Body of pancreas (tissue), 4 donors: ENCODE measurements at regions not wholly inside any gene's neighbourhood (a gene's known extent, or its start where the extent isn't known, plus 50 kb on each side); places are given as distances from the start of the nearest gene placed in this dataset.

Source experiments
- CTCF ChIP-seq, 7 experiments: fragments of 450-650 bp in 4 of 7; fragments of 200-600 bp in 3 of 7; sonication (generic) in 3 of 7; IDR thresholded peaks; one replicate each; pipeline ENCODE4 v1.5.1; 2016 to 2019; ENCODE audit warnings: antibody characterized with exemption in 7 of 7
- POLR2A ChIP-seq, 3 donors: fragments of 450-650 bp; IDR thresholded peaks; one replicate each; pipeline ENCODE4 v1.6.1; 2016; ENCODE audit warnings: antibody characterized with exemption in 3 of 3, mild to moderate bottlenecking in 2 of 3

GRCh38 chr3:40714771-40715345, 190.1 kb downstream of the ZNF621 start:
- TF ChIP-seq CTCF (IDR thresholded peaks at IDR 0.05) (no peak), POLR2A (IDR thresholded peaks at IDR 0.05) (no peak)
